A549 (cell line): ENCODE measurements at regions not wholly inside any gene's neighbourhood (a gene's known extent, or its start where the extent isn't known, plus 50 kb on each side); places are given as distances from the start of the nearest gene placed in this dataset.

Source experiments
- ATAC-seq, 2 experiments: fragments of 200-7000 bp in 1 of 2; fragments of >200 bp in 1 of 2; cut with Nextera tagmentation in 1 of 2; cut with Tn5 transposase in 1 of 2; 3 replicates each; pipeline versions ENCODE4 v1.8.0 to v1.9.1; 2018 to 2020; ENCODE audit warnings: mild to moderate bottlenecking in 1 of 2, moderate library complexity in 1 of 2
- CTCF ChIA-PET: fragments of 300-600 bp; sonication (Branson Sonifier 250); formaldehyde crosslinking; extraction: SDS; loops from one replicate; lab custom pipeline; 2021; ENCODE audit warnings: antibody characterized with exemption, inconsistent platforms; lab: Yijun Ruan, JAX
- POLR2A ChIA-PET: fragments of 350-600 bp; formaldehyde crosslinking; extraction: SDS; loops from one replicate; lab custom pipeline; 2021; ENCODE audit warnings: antibody characterized with exemption, inconsistent platforms; lab: Yijun Ruan, JAX
- DNase-seq, 2 experiments: peaks; one replicate each; pipeline versions ENCODE4 v3.0.0 to v3.0.0-alpha.2; 2011 to 2016; ENCODE audit warnings: low read depth in 1 of 2, low spot score in 1 of 2
- FAIRE-seq: peaks from 2 replicates; lab custom pipeline; 2011; peaks lifted over from hg19 to GRCh38; lab: Jason Lieb, UNC
- H3K27ac ChIP-seq, 2 experiments: fragments of >200 bp; sonication (Bioruptor Twin); formaldehyde crosslinking; 3 replicates each; pipeline ENCODE4 v1.5.1; 2016 to 2017
- H3K4me1 ChIP-seq: fragments of >200 bp; sonication (Bioruptor Twin); formaldehyde crosslinking; 3 replicates; pipeline ENCODE4 v1.6.1; 2016
- H3K4me2 ChIP-seq: fragments of >200 bp; sonication (Bioruptor Twin); formaldehyde crosslinking; 3 replicates; pipeline ENCODE4 v1.6.1; 2016
- H3K4me3 ChIP-seq: fragments of >200 bp; sonication (Bioruptor Twin); formaldehyde crosslinking; 3 replicates; pipeline ENCODE4 v1.5.1; 2016
- H3K9me3 ChIP-seq: fragments of >200 bp; sonication (Bioruptor Twin); formaldehyde crosslinking; 3 replicates; pipeline ENCODE4 v1.6.1; 2016
- BHLHE40 ChIP-seq: IDR thresholded peaks from 2 replicates; pipeline ENCODE4 v1.6.1; 2012; ENCODE audit warnings: low read depth, low read length, inconsistent platforms
- CHD2 ChIP-seq: fragments of 150-350 bp; IDR thresholded peaks from 2 replicates; pipeline ENCODE4 v1.6.1; 2014; ENCODE audit warnings: low read length; ENCODE audit not compliant: partially characterized antibody
- CHD4 ChIP-seq: fragments of 200-600 bp; sonication (generic); IDR thresholded peaks from 2 replicates; pipeline ENCODE4 v1.6.1; 2016; ENCODE audit warnings: antibody characterized with exemption, mild to moderate bottlenecking, borderline replicate concordance
- FOSB ChIP-seq: fragments of 250-450 bp; sonication (Bioruptor Pico); IDR thresholded peaks from 2 replicates; pipeline ENCODE4 v1.5.0; 2020; ENCODE audit warnings: mild to moderate bottlenecking, moderate library complexity
- FOXS1 ChIP-seq: fragments of 250-450 bp; sonication (Bioruptor Pico); IDR thresholded peaks from 2 replicates; pipeline ENCODE4 v1.5.0; 2020; ENCODE audit warnings: mild to moderate bottlenecking, moderate library complexity
- HDAC2 ChIP-seq: fragments of 200-600 bp; sonication (generic); IDR thresholded peaks from 2 replicates; pipeline ENCODE4 v1.6.1; 2016
- HEYL ChIP-seq: fragments of 250-450 bp; sonication (Bioruptor Pico); IDR thresholded peaks from 2 replicates; pipeline ENCODE4 v1.8.0; 2021; ENCODE audit warnings: mild to moderate bottlenecking, moderate library complexity
- HOXB13 ChIP-seq: fragments of 250-450 bp; sonication (Bioruptor Pico); IDR thresholded peaks from 2 replicates; pipeline ENCODE4 v1.5.0; 2020; ENCODE audit warnings: low read depth, mild to moderate bottlenecking, moderate library complexity
- KDM1A ChIP-seq: fragments of 200-600 bp; sonication (generic); IDR thresholded peaks from 2 replicates; pipeline ENCODE4 v1.6.1; 2016; ENCODE audit warnings: low read depth, mild to moderate bottlenecking
- MYC ChIP-seq: IDR thresholded peaks from 2 replicates; pipeline ENCODE4 v1.6.1; 2012; ENCODE audit warnings: mild to moderate bottlenecking, inconsistent platforms, low read length, improper control_type of control experiment, borderline replicate concordance
- NPAS2 ChIP-seq: fragments of 250-450 bp; sonication (Bioruptor Pico); IDR thresholded peaks from 2 replicates; pipeline ENCODE4 v1.8.0; 2022; ENCODE audit warnings: mild to moderate bottlenecking, moderate library complexity, borderline replicate concordance
- NR3C1 ChIP-seq: fragments of >200 bp; sonication (Bioruptor Twin); formaldehyde crosslinking; IDR thresholded peaks from 3 replicates; pipeline ENCODE4 v1.6.1; 2017
- PHF8 ChIP-seq: fragments of 200-600 bp; sonication (generic); IDR thresholded peaks from 2 replicates; pipeline ENCODE4 v1.6.1; 2016; ENCODE audit warnings: low read depth, mild to moderate bottlenecking, antibody characterized with exemption, moderate library complexity, borderline replicate concordance
- RAD21 ChIP-seq, 2 experiments: fragments of >200 bp in 1 of 2; sonication (Bioruptor Twin) in 1 of 2; formaldehyde crosslinking in 1 of 2; IDR thresholded peaks in 1 of 2; conservative IDR thresholded peaks in 1 of 2; 2 replicates in 1 of 2; 3 replicates in 1 of 2; pipeline ENCODE4 v1.6.1; 2012 to 2018; ENCODE audit warnings: inconsistent platforms in 1 of 2
- RNF2 ChIP-seq: fragments of 200-600 bp; sonication (generic); IDR thresholded peaks from 2 replicates; pipeline ENCODE4 v1.6.1; 2016; ENCODE audit warnings: low read depth, mild to moderate bottlenecking, antibody characterized with exemption, moderate library complexity, borderline replicate concordance
- SREBF2 ChIP-seq: fragments of 450-650 bp; IDR thresholded peaks from 2 replicates; pipeline ENCODE4 v1.6.1; 2014; ENCODE audit warnings: mild to moderate bottlenecking, moderate library complexity
- TFCP2L1 ChIP-seq: fragments of 250-450 bp; sonication (Bioruptor Pico); IDR thresholded peaks from 2 replicates; pipeline ENCODE4 v1.5.0; 2021; ENCODE audit warnings: mild to moderate bottlenecking
- TP53 ChIP-seq: fragments of 250-450 bp; sonication (Bioruptor Pico); IDR thresholded peaks from 2 replicates; pipeline ENCODE4 v1.5.0; 2021; ENCODE audit warnings: mild to moderate bottlenecking, moderate library complexity
- ZNF302 ChIP-seq: fragments of 250-450 bp; sonication (Bioruptor Pico); IDR thresholded peaks from 2 replicates; pipeline ENCODE4 v1.9.0; 2021; ENCODE audit warnings: inconsistent platforms, mild to moderate bottlenecking, moderate library complexity
- WGBS: methylation state at CpG from one replicate; pipeline ENCODE4 v1.1.6; 2017; ENCODE audit errors: missing lambda C conversion rate; 5-methylcytosine and 5-hydroxymethylcytosine counted together
- TF ChIP-seq, protein P1 (sequence below): IDR thresholded peaks from 2 replicates; pipeline ENCODE4 v1.6.1; 2012; ENCODE audit warnings: low read depth, borderline replicate concordance
- TF ChIP-seq, protein P2 (sequence below): IDR thresholded peaks from 2 replicates; pipeline ENCODE4 v1.6.1; 2012

DNA sequence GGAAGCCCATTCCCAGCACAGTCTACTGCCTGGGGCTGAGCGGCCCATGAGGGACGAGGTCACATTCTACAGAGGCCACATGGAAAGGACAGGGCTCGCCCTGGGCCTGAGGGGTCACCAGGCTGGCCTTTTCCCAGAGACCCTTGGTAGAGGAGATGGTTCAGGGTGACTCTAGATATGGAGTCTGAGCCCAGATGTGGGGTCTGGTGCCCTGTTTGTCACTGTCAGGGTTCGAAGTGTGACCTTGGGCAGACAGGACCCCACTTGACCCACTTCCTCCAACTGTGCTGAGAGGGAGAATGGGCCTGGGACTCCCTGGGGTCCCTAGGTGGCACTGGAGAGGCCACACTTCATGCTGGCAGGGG lies 81.0 kb downstream of the MYEOV start:
- DNase-seq, result no peak
- WGBS, result 100% methylated on average over 2 of the region's 4 CpGs
- POLR2A ChIA-PET, result no interaction called here

DNA sequence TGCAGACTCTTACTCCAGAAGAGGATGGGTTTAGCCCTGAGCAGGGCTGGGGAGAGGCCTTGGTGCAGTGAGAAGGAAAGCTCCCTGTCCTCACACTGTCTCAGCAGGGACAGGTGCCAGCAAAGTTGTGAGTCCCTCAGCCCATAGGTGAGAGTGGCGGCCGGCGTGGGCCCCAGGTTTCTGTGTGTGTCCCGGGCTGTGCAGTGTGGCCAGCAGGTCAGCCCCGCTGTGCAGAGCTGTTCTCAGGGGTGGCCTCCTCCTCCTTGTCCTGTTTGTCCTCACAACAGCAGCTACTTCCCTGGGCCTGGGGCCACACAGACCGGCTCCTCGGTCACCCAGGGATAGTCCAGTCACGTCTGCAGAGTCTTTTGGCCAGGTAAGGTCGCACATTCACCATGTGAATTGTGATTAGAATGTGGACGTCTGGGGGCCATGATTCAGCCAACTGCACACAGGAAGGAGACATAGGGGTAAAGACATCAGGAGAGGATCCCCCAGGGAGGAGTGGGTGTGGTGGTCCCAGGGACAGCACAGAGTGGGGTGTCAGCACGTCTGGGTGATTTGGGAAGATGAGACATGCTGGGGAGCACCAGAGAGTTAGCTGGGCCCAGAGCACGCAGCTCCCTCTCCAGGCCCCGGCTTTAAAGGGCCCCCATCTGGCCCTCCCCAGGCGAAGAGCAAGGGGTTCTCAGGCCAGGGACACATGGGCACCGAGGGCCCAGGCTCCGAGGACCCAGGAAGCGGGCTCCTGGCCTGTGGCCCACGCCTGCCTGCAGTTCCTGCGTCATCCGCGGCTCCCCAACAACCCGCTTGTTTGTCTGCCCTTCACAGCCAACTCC lies 81.6 kb downstream of the MYEOV start:
- H3K4me3 ChIP-seq, result no peak overlapping the region
- ChIA-PET CTCF (interaction anchor here (1.0 to 1.6 kb wide), 5 partner anchors 9 to 295 kb away, joined by 3 to 7 read pairs (median 5); no protein-coding TSS in a partner anchor), POLR2A (no interaction called here)
- FAIRE-seq (no peak), DNase-seq (no peak)
- TF ChIP-seq RAD21 (conservative IDR thresholded peaks at IDR 0.05 in 1 of 2, IDR thresholded peaks at IDR 0.05 in 1 of 2), result 0 out of 5 replicates have a peak, but pooled peaks of 1 of the 2 experiments have one; percentile 10
- TF ChIP-seq, protein P1, sequence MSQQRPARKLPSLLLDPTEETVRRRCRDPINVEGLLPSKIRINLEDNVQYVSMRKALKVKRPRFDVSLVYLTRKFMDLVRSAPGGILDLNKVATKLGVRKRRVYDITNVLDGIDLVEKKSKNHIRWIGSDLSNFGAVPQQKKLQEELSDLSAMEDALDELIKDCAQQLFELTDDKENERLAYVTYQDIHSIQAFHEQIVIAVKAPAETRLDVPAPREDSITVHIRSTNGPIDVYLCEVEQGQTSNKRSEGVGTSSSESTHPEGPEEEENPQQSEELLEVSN, result no peak
- TF ChIP-seq, all 56 proteins: peak for 1
- peak in 1 of 2 experiments; percentile 9; a peak in 2 of 6 replicates for ATAC-seq
- H3K9me3 ChIP-seq, result no peaks in the 10 kb centered on the region
- 96% methylated on average over 22 of the region's 22 CpGs for WGBS
- peak overlapping the region in 1 of 2 experiments; percentile 41; a peak in 2 of 6 replicates for H3K27ac ChIP-seq
- H3K4me2 ChIP-seq, result no peak overlapping the region
- H3K4me1 ChIP-seq, result peaks cover 12% of the 10 kb centered on the region; the same call in 2 of the 3 replicates

More for the DNA sequence above, 81.0 kb downstream of the MYEOV start:
- ATAC-seq (no peak), FAIRE-seq (no peak)
- Histone ChIP-seq H3K4me2 (no peak overlapping the region), H3K27ac (peak overlapping the region in 1 of 2 experiments; percentile 41; a peak in 2 of 6 replicates), H3K9me3 (no peaks in the 10 kb centered on the region), H3K4me3 (no peak overlapping the region), H3K4me1 (peaks cover 12% of the 10 kb centered on the region; the same call in 2 of the 3 replicates)
- TF ChIP-seq MYC, result no peak
- TF ChIP-seq RAD21 (conservative IDR thresholded peaks at IDR 0.05 in 1 of 2, IDR thresholded peaks at IDR 0.05 in 1 of 2), result no peak
- TF ChIP-seq FOSB, result no peak
- no peak for TF ChIP-seq BHLHE40
- TF ChIP-seq, protein P2, sequence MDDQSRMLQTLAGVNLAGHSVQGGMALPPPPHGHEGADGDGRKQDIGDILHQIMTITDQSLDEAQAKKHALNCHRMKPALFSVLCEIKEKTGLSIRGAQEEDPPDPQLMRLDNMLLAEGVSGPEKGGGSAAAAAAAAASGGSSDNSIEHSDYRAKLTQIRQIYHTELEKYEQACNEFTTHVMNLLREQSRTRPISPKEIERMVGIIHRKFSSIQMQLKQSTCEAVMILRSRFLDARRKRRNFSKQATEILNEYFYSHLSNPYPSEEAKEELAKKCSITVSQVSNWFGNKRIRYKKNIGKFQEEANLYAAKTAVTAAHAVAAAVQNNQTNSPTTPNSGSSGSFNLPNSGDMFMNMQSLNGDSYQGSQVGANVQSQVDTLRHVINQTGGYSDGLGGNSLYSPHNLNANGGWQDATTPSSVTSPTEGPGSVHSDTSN, result no peak
- TF ChIP-seq RNF2, result no peak
- TF ChIP-seq TFCP2L1 (CRISPR knock-in tag), result no peak
- TF ChIP-seq, protein P1, result no peak
- no peak for TF ChIP-seq NPAS2 (CRISPR knock-in tag)
- no peak for TF ChIP-seq CHD4
- no peak for TF ChIP-seq TP53 (CRISPR knock-in tag)
- no peak for TF ChIP-seq HOXB13
- no peak for TF ChIP-seq HEYL (CRISPR knock-in tag)
- no peak for TF ChIP-seq FOXS1 (CRISPR knock-in tag)
- CTCF ChIA-PET, result interaction anchor here (1.3 to 1.6 kb wide), 3 partner anchors 243 to 295 kb away, joined by 3 to 7 read pairs (median 5); no protein-coding TSS in a partner anchor

DNA sequence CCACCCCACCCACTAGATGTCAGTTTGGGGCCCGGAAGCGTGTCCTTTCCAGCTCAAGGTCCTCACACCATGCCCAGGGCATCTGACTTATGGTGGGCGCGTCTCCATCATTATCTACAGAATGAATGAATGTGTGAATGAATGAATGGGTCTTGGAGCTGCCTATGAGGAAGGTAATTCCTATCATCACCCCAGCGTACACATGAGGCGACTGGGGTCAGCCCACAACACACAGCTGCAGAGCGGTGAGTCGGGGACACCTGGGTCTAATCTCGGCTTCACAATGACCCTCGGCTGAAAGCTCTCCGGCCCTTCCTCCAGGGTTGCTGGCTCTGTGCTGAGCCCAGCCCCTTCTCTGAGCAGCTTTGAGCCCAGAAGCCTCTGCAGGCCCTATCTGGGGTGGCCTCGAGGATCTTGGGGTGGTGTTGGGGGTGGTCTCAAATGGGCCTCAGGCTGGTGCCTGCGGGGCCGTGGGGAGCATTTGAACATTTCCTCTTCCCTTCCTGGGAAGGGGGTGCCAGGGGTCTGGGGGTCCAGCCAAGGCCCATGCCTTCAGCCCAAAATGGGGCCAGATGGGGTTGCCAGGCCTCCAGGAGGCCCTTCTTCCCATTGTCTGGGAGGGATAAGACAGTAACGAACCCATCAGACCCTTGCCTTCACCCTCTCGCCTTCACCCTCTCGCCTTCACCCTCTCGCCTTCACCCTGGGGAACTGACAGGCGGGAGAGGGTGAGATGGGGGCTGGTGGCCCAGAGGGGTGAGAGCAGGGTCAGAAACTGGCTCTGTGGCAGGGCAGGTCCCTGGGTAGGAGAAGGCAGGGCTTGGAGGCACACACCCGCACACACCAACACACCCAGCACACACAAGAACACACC lies 82.4 kb downstream of the MYEOV start:
- no peak for TF ChIP-seq PHF8
- TF ChIP-seq FOXS1 (CRISPR knock-in tag), result no peak
- TF ChIP-seq ZNF302 (CRISPR knock-in tag), result no peak
- TF ChIP-seq SREBF2, result no peak
- no peak for TF ChIP-seq NPAS2 (CRISPR knock-in tag)
- no peak for TF ChIP-seq KDM1A
- no peak for TF ChIP-seq CHD2
- TF ChIP-seq HDAC2, result no peak
- TF ChIP-seq NR3C1, result no peak
- TF ChIP-seq TP53 (CRISPR knock-in tag), result no peak
- WGBS, result 97% methylated on average over 20 of the region's 20 CpGs
- Histone ChIP-seq H3K4me3 (no peak overlapping the region), H3K4me1 (peaks cover 12% of the 10 kb centered on the region; the same call in 2 of the 3 replicates), H3K9me3 (no peaks in the 10 kb centered on the region), H3K27ac (peak overlapping the region in 1 of 2 experiments; percentile 59; a peak in 2 of 6 replicates), H3K4me2 (no peak overlapping the region)
- ATAC-seq, result peak in 1 of 2 experiments; percentile 14; a peak in 2 of 6 replicates
- FAIRE-seq, result no peak
- ChIA-PET POLR2A (no interaction called here), CTCF (interaction anchor here (1.0 to 1.5 kb wide), 4 partner anchors 9 to 294 kb away, joined by 3 to 7 read pairs (median 4); no protein-coding TSS in a partner anchor)
- no peak for DNase-seq
